Ascending aorta (tissue), 2 donors: ENCODE measurements at regions not wholly inside any gene's neighbourhood (a gene's known extent, or its start where the extent isn't known, plus 50 kb on each side); places are given as distances from the start of the nearest gene placed in this dataset.

Experiments
- DNase-seq, 2 donors: peaks; one replicate each; pipeline ENCODE4 v3.0.0-alpha.2; 2019; ENCODE audit warnings: low spot score in 2 of 2
- H3K27ac ChIP-seq, 2 donors: fragments of 200-600 bp; sonication (generic); one replicate each; pipeline ENCODE4 v1.5.1; 2016 to 2017; ENCODE audit warnings: mild to moderate bottlenecking in 1 of 2
- H3K27me3 ChIP-seq: fragments of 200-600 bp; sonication (generic); one replicate; pipeline ENCODE4 v1.5.1; 2017
- H3K36me3 ChIP-seq, 2 donors: fragments of 200-600 bp; sonication (generic); one replicate each; pipeline ENCODE4 v1.5.1; 2016
- H3K4me1 ChIP-seq, 2 donors: fragments of 200-600 bp; sonication (generic); one replicate each; pipeline ENCODE4 v1.5.1; 2016 to 2017; ENCODE audit warnings: mild to moderate bottlenecking in 1 of 2
- H3K4me3 ChIP-seq, 2 donors: fragments of 200-600 bp; sonication (generic); one replicate each; pipeline ENCODE4 v1.5.1; 2016 to 2017; ENCODE audit warnings: mild to moderate bottlenecking in 1 of 2
- H3K9me3 ChIP-seq, 2 donors: fragments of 200-600 bp; sonication (generic); one replicate each; pipeline ENCODE4 v1.5.1; 2016
- CTCF ChIP-seq, 3 experiments: fragments of 200-600 bp in 2 of 3; fragments of 450-650 bp in 1 of 3; sonication (generic) in 2 of 3; IDR thresholded peaks; one replicate each; pipeline ENCODE4 v1.5.1; 2016 to 2019; ENCODE audit warnings: antibody characterized with exemption in 3 of 3, mild to moderate bottlenecking in 1 of 3, moderate library complexity in 1 of 3
- intact Hi-C: fragments of 100-400 bp; cut with DNase I; formaldehyde crosslinking; loops from one replicate; pipeline ENCODE4 v1.15.1; 2023

- intact Hi-C loops = no loop called here
- H3K4me1 ChIP-seq = no peaks in the 10 kb centered on the region
- H3K4me3 ChIP-seq = no peak overlapping the region
- no peak for TF ChIP-seq CTCF (IDR thresholded peaks at IDR 0.05)
- DNase-seq = no peak
- H3K27ac ChIP-seq = no peak overlapping the region
- no peaks in the 10 kb centered on the region for H3K27me3 ChIP-seq
- H3K36me3 ChIP-seq = no peaks in the 10 kb centered on the region
- no peaks in the 10 kb centered on the region for H3K9me3 ChIP-seq
Measured at GRCh38 chr9:36772449-36773403, 200.0 kb downstream of the MELK start.

GRCh38 chr9:36778682-36779081, 206.0 kb downstream of the MELK start:
- H3K27me3 ChIP-seq = no peaks in the 10 kb centered on the region
- no peak for DNase-seq
- H3K9me3 ChIP-seq = no peaks in the 10 kb centered on the region
- no peaks in the 10 kb centered on the region for H3K36me3 ChIP-seq
- no peak overlapping the region for H3K4me3 ChIP-seq
- TF ChIP-seq CTCF (IDR thresholded peaks at IDR 0.05) = no peak
- no peak overlapping the region for H3K27ac ChIP-seq
- intact Hi-C loops = no loop called here
- no peaks in the 10 kb centered on the region for H3K4me1 ChIP-seq

- no peaks in the 10 kb centered on the region for H3K4me1 ChIP-seq
- intact Hi-C loops = no loop called here
- no peaks in the 10 kb centered on the region for H3K9me3 ChIP-seq
- no peak for TF ChIP-seq CTCF (IDR thresholded peaks at IDR 0.05)
- no peaks in the 10 kb centered on the region for H3K27me3 ChIP-seq
- no peaks in the 10 kb centered on the region for H3K36me3 ChIP-seq
- H3K27ac ChIP-seq = no peak overlapping the region
- H3K4me3 ChIP-seq = no peak overlapping the region
- no peak for DNase-seq
Measured at GRCh38 chr9:36779582-36779981, 206.9 kb downstream of the MELK start.

GRCh38 chr9:36780186-36780585, 207.5 kb downstream of the MELK start:
- no peaks in the 10 kb centered on the region for H3K36me3 ChIP-seq
- no peak overlapping the region for H3K4me3 ChIP-seq
- no peaks in the 10 kb centered on the region for H3K27me3 ChIP-seq
- TF ChIP-seq CTCF (IDR thresholded peaks at IDR 0.05) = no peak
- no peaks in the 10 kb centered on the region for H3K9me3 ChIP-seq
- H3K27ac ChIP-seq = no peak overlapping the region
- intact Hi-C loops = no loop called here
- H3K4me1 ChIP-seq = no peaks in the 10 kb centered on the region
- DNase-seq = no peak

- Histone ChIP-seq H3K9me3 (no peaks in the 10 kb centered on the region), H3K4me1 (no peaks in the 10 kb centered on the region), H3K27me3 (no peaks in the 10 kb centered on the region), H3K4me3 (no peak overlapping the region), H3K36me3 (no peaks in the 10 kb centered on the region), H3K27ac (no peak overlapping the region)
- DNase-seq = no peak
- intact Hi-C loops = no loop called here
- no peak for TF ChIP-seq CTCF (IDR thresholded peaks at IDR 0.05)
Measured at GRCh38 chr9:36781533-36781932, 208.8 kb downstream of the MELK start.
